GM23338 (cell line): ENCODE measurements at regions not wholly inside any gene's neighbourhood (a gene's known extent, or its start where the extent isn't known, plus 50 kb on each side); places are given as distances from the start of the nearest gene placed in this dataset.

ENCODE experiments used
- ATAC-seq: fragments of 200-7000 bp; cut with Tn5 transposase; 3 replicates; pipeline ENCODE4 v1.9.1; 2020
- DNase-seq: peaks from one replicate; pipeline ENCODE4 v3.0.0-alpha.2; 2015; ENCODE audit warnings: low spot score
- H2AFZ ChIP-seq: fragments of 200-600 bp; sonication (generic); 2 replicates; pipeline ENCODE4 v1.8.0; 2016; ENCODE audit warnings: antibody characterized with exemption, mild to moderate bottlenecking, moderate library complexity
- H3F3A ChIP-seq: fragments of 200-600 bp; sonication (generic); replicated peaks from 2 replicates; pipeline ENCODE4 v1.8.0; 2017; ENCODE audit warnings: antibody characterized with exemption, mixed run types, low read depth
- H3K27ac ChIP-seq: fragments of 200-600 bp; sonication (generic); 2 replicates; pipeline ENCODE4 v1.6.1; 2016; ENCODE audit warnings: low read depth
- H3K27me3 ChIP-seq: fragments of 200-600 bp; sonication (generic); 2 replicates; pipeline ENCODE4 v1.8.0; 2016; ENCODE audit warnings: mild to moderate bottlenecking, mixed run types, moderate library complexity; ENCODE audit not compliant: insufficient read depth
- H3K36me3 ChIP-seq: fragments of 200-600 bp; sonication (generic); 2 replicates; pipeline ENCODE4 v1.8.0; 2016; ENCODE audit warnings: mild to moderate bottlenecking; ENCODE audit not compliant: insufficient read depth
- H3K4me1 ChIP-seq: fragments of 200-600 bp; sonication (generic); 2 replicates; pipeline ENCODE4 v1.8.0; 2016; ENCODE audit warnings: mild to moderate bottlenecking, moderate library complexity; ENCODE audit not compliant: insufficient read depth
- H3K4me2 ChIP-seq: fragments of 200-600 bp; sonication (generic); 2 replicates; pipeline ENCODE4 v1.7.1; 2017; ENCODE audit warnings: mixed run types
- H3K4me3 ChIP-seq: fragments of 200-600 bp; sonication (generic); 2 replicates; pipeline ENCODE4 v1.6.1; 2016; ENCODE audit warnings: mixed run types
- H3K79me2 ChIP-seq: fragments of 200-600 bp; sonication (generic); replicated peaks from 2 replicates; pipeline ENCODE4 v1.8.0; 2017; ENCODE audit warnings: mild to moderate bottlenecking; ENCODE audit not compliant: insufficient read depth
- H3K9me2 ChIP-seq: fragments of 200-600 bp; sonication (generic); 2 replicates; pipeline ENCODE4 v1.8.0; 2017; ENCODE audit not compliant: insufficient read depth
- H4K20me1 ChIP-seq: fragments of 200-600 bp; sonication (generic); replicated peaks from 2 replicates; pipeline ENCODE4 v1.8.0; 2017; ENCODE audit warnings: mild to moderate bottlenecking; ENCODE audit not compliant: insufficient read depth
- H3K27ac Mint-ChIP-seq: 2 replicates; pipeline ENCODE4 v1.8.0; 2020; ENCODE audit warnings: inconsistent platforms, mild to moderate bottlenecking, moderate library complexity, mixed read lengths
- H3K27me3 Mint-ChIP-seq: 3 replicates; pipeline ENCODE4 v1.8.0; 2022; ENCODE audit warnings: low read depth, mild to moderate bottlenecking, moderate library complexity, mixed read lengths, inconsistent platforms; ENCODE audit not compliant: insufficient read depth, poor library complexity
- H3K36me3 Mint-ChIP-seq: 3 replicates; pipeline ENCODE4 v1.8.0; 2021; ENCODE audit warnings: low read depth, mild to moderate bottlenecking, inconsistent platforms, moderate library complexity, mixed read lengths
- H3K4me1 Mint-ChIP-seq: 3 replicates; pipeline ENCODE4 v1.8.0; 2020; ENCODE audit warnings: mild to moderate bottlenecking, inconsistent platforms, mixed read lengths
- H3K4me3 Mint-ChIP-seq: 3 replicates; pipeline ENCODE4 v1.8.0; 2021; ENCODE audit warnings: moderate library complexity, mild to moderate bottlenecking, inconsistent platforms, mixed read lengths
- H3K9me3 Mint-ChIP-seq: 3 replicates; pipeline ENCODE4 v1.8.0; 2020; ENCODE audit warnings: moderate library complexity, mild to moderate bottlenecking, inconsistent platforms, mixed read lengths
- CTCF ChIP-seq, 2 experiments: fragments of 200-600 bp in 1 of 2; sonication (generic) in 1 of 2; conservative IDR thresholded peaks; 2 replicates each; pipeline versions ENCODE4 v1.5.1 to v1.6.1; 2016 to 2017; ENCODE audit warnings: antibody characterized with exemption in 2 of 2, low read depth in 2 of 2, mild to moderate bottlenecking in 2 of 2, moderate library complexity in 1 of 2
- ETS1 ChIP-seq: IDR thresholded peaks from 2 replicates; pipeline ENCODE4 v1.6.1; 2016; ENCODE audit warnings: antibody characterized with exemption
- EZH2 ChIP-seq: fragments of 200-600 bp; sonication (generic); IDR thresholded peaks from one replicate; pipeline ENCODE4 v1.8.0; 2017; ENCODE audit warnings: antibody characterized with exemption, mild to moderate bottlenecking, low read depth; ENCODE audit not compliant: unreplicated experiment
- EZH2phosphoT487 ChIP-seq: fragments of 200-600 bp; sonication (generic); IDR thresholded peaks from one replicate; pipeline ENCODE4 v1.8.1; 2018; ENCODE audit warnings: antibody characterized with exemption; ENCODE audit not compliant: unreplicated experiment
- JUNB ChIP-seq: IDR thresholded peaks from one replicate; pipeline ENCODE4 v1.6.1; 2016; ENCODE audit warnings: antibody characterized with exemption; ENCODE audit not compliant: unreplicated experiment
- NANOG ChIP-seq: IDR thresholded peaks from 2 replicates; pipeline ENCODE4 v1.6.1; 2016; ENCODE audit warnings: antibody characterized with exemption, borderline replicate concordance
- REST ChIP-seq: IDR thresholded peaks from one replicate; pipeline ENCODE4 v1.6.1; 2018; ENCODE audit warnings: antibody characterized with exemption; ENCODE audit not compliant: unreplicated experiment
- STAT1 ChIP-seq: IDR thresholded peaks from one replicate; pipeline ENCODE4 v1.6.1; 2016; ENCODE audit warnings: antibody characterized with exemption; ENCODE audit not compliant: unreplicated experiment
- ZNF114 ChIP-seq: fragments of 250-450 bp; sonication (Bioruptor Pico); IDR thresholded peaks from 2 replicates; pipeline ENCODE4 v1.5.0; 2020; ENCODE audit warnings: mild to moderate bottlenecking, moderate library complexity
- ZNF331 ChIP-seq: fragments of 250-450 bp; sonication (Bioruptor Pico); IDR thresholded peaks from 2 replicates; pipeline ENCODE4 v1.5.0; 2020; ENCODE audit warnings: low read depth, mild to moderate bottlenecking, moderate library complexity

GRCh38 chr4:32858361-32858760, 2138.2 kb downstream of the PCDH7 start:
- no peak for ATAC-seq
- H3K27me3 Mint-ChIP-seq = no peaks in the 10 kb centered on the region

More at GRCh38 chr4:32858361-32858760, 2138.2 kb downstream of the PCDH7 start:
- H3K36me3 ChIP-seq = peaks cover 3% of the 10 kb centered on the region; the same call in 1 of the 2 replicates
- no peak overlapping the region for H3K4me3 ChIP-seq
- H3K9me3 Mint-ChIP-seq = no peaks in the 10 kb centered on the region; the same call in 2 of the 3 replicates
- H3F3A ChIP-seq = no peaks in the 10 kb centered on the region
- H4K20me1 ChIP-seq = no peaks in the 10 kb centered on the region
- H3K4me1 Mint-ChIP-seq = no peaks in the 10 kb centered on the region
- H3K4me2 ChIP-seq = no peak overlapping the region
- no peak overlapping the region for H2AFZ ChIP-seq
- 0 out of 2 replicates have a peak, but pooled peaks cover 3% of the 10 kb centered on the region for H3K9me2 ChIP-seq
- H3K27me3 ChIP-seq = no peaks in the 10 kb centered on the region
- H3K4me3 Mint-ChIP-seq = no peak overlapping the region
- H3K4me1 ChIP-seq = no peaks in the 10 kb centered on the region
- no peak for DNase-seq
- H3K79me2 ChIP-seq = no peaks in the 10 kb centered on the region
- H3K27ac Mint-ChIP-seq = no peak overlapping the region
- TF ChIP-seq CTCF (conservative IDR thresholded peaks at IDR 0.05; ENCODE audit: low read depth in 2 of 2) (no peak), STAT1 (no peak), REST (no peak), EZH2 (no peak), EZH2phosphoT487 (no peak), ETS1 (no peak), NANOG (no peak), ZNF114 (CRISPR knock-in tag) (no peak), ZNF331 (CRISPR knock-in tag) (no peak), JUNB (no peak)
- H3K36me3 Mint-ChIP-seq = no peaks in the 10 kb centered on the region
- H3K27ac ChIP-seq = no peak overlapping the region
